GM18870 (cell line): ENCODE measurements at regions not wholly inside any gene's neighbourhood (a gene's known extent, or its start where the extent isn't known, plus 50 kb on each side); places are given as distances from the start of the nearest gene placed in this dataset.

Experiments
- ATAC-seq: cut with Tn5 transposase; IDR thresholded peaks from one replicate; pipeline ENCODE4 v1.9.1; 2021; ENCODE audit warnings: moderate library complexity; ENCODE audit not compliant: unreplicated experiment

- ATAC-seq = no peak
Observed at GRCh38 chr4:11342401-11342800, 86.3 kb downstream of the HS3ST1 start.

GRCh38 chr4:11341337-11342043 is 87.2 kb downstream of the HS3ST1 start:
- no peak for ATAC-seq

GRCh38 chr4:11338956-11339782 is 89.5 kb downstream of the HS3ST1 start:
- ATAC-seq = peak; percentile 54

- no peak for ATAC-seq
Observed at GRCh38 chr4:11337287-11337686, 91.4 kb downstream of the HS3ST1 start.

- ATAC-seq = no peak
Observed at GRCh38 chr4:11336435-11336834, 92.3 kb downstream of the HS3ST1 start.

GRCh38 chr4:11334887-11335286 is 93.8 kb downstream of the HS3ST1 start:
- ATAC-seq = no peak

- ATAC-seq = no peak
Observed at GRCh38 chr4:11328401-11328800, 100.3 kb downstream of the HS3ST1 start.

GRCh38 chr4:11326021-11326420 is 102.7 kb downstream of the HS3ST1 start:
- ATAC-seq = no peak

GRCh38 chr4:11323771-11324170 is 104.9 kb downstream of the HS3ST1 start:
- ATAC-seq = no peak

- no peak for ATAC-seq
Observed at GRCh38 chr4:11313157-11313943, 115.3 kb downstream of the HS3ST1 start.

GRCh38 chr4:11312389-11312788 is 116.3 kb downstream of the HS3ST1 start:
- no peak for ATAC-seq

- no peak for ATAC-seq
Observed at GRCh38 chr4:11301075-11301660, 127.5 kb downstream of the HS3ST1 start.

GRCh38 chr4:11299836-11300235 is 128.9 kb downstream of the HS3ST1 start:
- ATAC-seq = no peak

GRCh38 chr4:11299016-11299415 is 129.7 kb downstream of the HS3ST1 start:
- no peak for ATAC-seq

GRCh38 chr4:11298451-11298850 is 130.2 kb downstream of the HS3ST1 start:
- ATAC-seq = no peak

- ATAC-seq = peak; percentile 45
Observed at GRCh38 chr4:11297627-11298026, 131.1 kb downstream of the HS3ST1 start.

- no peak for ATAC-seq
Observed at GRCh38 chr4:11297201-11297600, 131.5 kb downstream of the HS3ST1 start.

GRCh38 chr4:11293866-11294265 is 134.8 kb downstream of the HS3ST1 start:
- no peak for ATAC-seq

- ATAC-seq = no peak
Observed at GRCh38 chr4:11287055-11287454, 141.6 kb downstream of the HS3ST1 start.

GRCh38 chr4:11286533-11286932 is 142.2 kb downstream of the HS3ST1 start:
- ATAC-seq = peak; percentile 88

GRCh38 chr4:11281720-11282119 is 147.0 kb downstream of the HS3ST1 start:
- ATAC-seq = no peak
